DLD1 (cell line): ENCODE measurements at regions not wholly inside any gene's neighbourhood (a gene's known extent, or its start where the extent isn't known, plus 50 kb on each side); places are given as distances from the start of the nearest gene placed in this dataset.
"Not testable (repeated sequence)": the region's sequence is repeated elsewhere in the genome, so short reads cannot be mapped to it uniquely, and the experiment has no call there.

ENCODE experiments used
- in situ Hi-C: cut with HindIII; loops from 2 replicates; pipeline ENCODE4 v1.10.0; 2017; ENCODE audit warnings: low sequenced_read_pairs

DNA sequence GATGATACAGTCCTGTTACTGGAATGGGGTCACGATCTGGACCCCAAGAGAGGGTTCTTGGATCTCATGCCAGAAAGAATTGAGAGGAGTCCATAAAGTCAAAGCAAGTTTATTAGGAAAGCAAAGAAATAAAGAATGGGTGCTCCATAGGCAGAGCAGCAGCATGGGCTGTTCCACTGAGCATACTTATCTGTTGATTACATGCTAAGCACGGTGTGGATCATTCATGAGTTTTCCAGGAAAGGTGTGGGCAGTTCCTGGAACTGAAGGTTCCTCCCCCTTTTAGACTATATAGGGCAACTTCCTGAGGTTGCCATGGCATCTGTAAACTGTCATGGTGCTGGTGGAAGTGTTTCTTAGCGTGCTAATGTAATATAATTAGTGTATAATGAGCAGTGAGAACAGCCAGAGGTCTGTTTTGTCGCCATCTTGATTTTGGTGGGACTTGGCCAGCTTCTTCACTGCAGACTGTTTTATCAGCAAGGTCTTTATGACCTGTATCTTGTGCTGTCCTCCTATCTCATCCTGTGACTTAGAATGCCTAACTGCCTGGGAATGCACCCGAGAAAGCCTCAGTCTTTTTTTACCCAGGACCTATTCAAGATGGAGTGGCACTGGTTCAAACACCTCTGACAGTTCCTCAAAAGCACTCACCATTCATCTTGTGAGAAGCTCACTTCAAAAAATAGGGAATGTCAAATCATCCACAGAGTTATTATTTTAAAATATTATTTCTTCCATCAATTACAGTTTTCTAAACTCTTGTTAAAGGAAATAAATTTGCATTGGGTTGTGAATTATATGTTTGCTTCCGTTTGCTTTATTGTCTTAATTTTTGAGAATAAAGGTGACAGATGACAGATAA, 1358.8 kb upstream of the TMEM132C start:
- in situ Hi-C loops, result no loop called here

DNA sequence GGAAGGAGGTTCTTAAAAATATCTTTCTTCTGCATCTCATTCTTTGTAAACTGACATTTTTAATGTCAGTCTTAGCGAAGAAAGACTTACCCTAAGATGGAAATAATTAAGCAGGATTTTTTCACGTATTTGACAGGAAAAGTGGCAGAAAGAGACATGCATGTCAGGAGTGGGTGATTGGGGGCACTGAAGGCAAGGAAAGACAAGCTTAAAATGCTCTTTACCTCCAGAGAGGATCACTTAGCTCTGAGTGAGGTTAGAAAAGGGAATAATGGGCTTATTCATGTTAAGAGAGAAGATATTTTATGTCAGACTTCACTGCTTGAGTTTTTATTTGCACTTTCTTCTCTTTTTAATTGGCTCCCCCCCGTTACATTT, 1358.2 kb upstream of the TMEM132C start:
- in situ Hi-C loops, result no loop called here

DNA sequence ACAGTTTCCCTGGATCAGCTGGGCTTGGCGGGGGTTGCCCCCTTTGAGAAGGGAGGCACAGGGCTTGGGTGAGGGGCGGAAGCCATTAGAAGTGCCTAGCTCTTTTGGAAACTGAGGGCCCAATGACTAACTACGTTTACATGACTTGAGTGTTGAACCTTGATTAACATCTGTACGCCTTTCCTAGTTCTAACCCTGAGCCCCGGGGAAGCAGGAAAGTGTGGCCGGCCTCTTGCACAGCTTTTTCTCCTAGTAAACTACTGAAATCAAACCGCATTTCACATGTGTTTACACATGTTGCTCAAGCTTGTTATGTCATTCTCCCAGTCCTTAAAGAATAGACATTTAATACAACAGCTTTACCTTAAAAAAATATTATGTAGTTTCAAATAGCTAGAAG, 1356.4 kb upstream of the TMEM132C start:
- in situ Hi-C loops, result loop anchor here (10.0 kb wide), 1 partner anchor 194 kb away; no protein-coding TSS in a partner anchor

DNA sequence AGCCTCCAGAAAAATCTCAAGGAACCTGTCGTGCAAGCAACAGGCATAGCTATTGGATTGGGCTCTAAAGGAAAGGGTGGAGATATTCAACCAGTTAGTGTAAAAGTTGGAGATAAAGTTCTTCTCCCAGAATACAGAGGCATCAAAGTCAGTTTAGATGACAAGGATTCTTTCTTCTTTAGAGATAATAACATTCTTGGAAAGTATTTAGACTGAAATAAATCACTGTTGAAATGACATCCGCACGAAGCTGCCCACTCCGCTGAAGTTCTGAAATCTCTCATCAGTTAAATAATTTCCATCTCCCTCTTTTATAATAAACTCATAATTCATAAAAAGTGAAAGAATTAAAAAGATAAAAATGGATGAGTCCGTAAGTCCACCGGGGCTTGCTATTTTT, 1354.9 kb upstream of the TMEM132C start:
- in situ Hi-C loops, result loop anchor here (10.0 kb wide), 1 partner anchor 193 kb away; no protein-coding TSS in a partner anchor

DNA sequence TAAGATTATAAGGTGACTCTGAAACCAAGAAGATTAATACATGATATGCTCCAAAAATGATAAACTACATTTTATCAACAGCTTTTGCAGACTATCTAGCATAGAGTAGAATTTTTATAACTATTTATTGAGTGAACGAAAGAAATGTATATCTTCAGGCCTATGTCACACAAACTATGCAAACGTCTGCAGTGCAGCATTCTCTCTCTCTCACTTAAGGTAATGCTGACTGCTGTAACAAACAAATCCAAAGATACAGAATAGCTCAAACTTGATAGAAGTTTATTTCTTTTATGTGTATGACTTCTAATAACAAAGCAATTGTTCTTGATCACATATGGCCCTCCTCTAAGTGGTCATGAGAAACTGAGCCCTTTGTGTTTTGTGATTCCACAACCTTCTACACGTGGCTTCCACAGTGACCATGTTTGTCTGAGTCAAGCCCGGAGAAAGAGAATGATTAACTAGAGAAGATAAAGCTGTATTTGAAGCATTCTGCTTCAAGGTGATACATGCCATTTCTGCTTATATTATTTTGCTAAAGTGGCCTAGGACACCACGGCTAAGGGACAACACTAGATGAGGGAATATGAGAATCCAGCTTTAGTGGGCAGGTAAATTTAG, 1352.7 kb upstream of the TMEM132C start:
- in situ Hi-C loops, result loop anchor here (10.0 kb wide), 1 partner anchor 191 kb away; no protein-coding TSS in a partner anchor

DNA sequence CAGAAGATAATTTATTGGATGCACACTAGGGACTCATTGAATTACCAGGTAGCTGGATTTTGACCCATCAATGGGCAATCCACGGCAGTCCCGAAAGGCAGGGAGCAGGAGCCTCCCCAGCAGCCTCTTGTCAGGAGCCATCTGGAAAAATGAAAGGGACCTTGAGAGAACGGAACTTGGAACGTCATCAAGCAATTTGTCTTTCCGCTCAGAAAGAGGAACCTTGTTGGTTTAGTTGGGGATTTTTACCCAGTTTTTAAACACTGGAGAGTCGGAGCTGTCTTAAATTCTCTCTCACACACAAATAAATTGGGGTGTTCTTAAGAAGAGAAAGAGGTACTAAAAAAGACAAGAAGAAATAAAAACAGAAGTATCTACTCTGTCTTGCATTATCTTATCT, 1351.7 kb upstream of the TMEM132C start:
- in situ Hi-C loops, result loop anchor here (10.0 kb wide), 1 partner anchor 189 kb away; no protein-coding TSS in a partner anchor

DNA sequence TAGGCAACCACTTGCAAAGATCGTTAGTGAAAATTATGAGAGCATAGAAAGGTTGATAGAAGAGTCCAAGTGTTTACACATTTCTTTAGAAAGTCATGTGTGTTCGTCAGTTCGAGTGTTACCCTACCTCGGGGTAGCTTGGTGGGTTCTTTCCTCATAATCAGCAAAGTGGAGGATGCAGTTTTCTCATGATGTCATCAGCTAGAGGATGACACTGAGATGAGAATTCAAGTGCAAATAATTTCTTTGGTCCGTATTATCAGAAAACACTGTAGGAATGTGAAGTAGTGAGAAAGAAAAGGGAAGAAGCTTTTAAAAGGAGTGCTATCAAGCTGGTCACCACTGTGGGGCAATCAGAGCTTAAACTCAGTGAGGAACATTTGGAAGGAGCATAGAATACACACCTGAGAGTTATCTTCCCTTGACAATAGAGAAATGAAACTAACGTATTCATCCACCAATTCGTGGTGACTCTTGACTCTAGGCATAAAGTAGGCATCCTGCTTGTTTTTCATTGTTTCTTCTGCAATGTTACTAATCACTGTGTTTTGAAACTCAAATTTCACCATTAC, 1340.9 kb upstream of the TMEM132C start:
- in situ Hi-C loops, result no loop called here

DNA sequence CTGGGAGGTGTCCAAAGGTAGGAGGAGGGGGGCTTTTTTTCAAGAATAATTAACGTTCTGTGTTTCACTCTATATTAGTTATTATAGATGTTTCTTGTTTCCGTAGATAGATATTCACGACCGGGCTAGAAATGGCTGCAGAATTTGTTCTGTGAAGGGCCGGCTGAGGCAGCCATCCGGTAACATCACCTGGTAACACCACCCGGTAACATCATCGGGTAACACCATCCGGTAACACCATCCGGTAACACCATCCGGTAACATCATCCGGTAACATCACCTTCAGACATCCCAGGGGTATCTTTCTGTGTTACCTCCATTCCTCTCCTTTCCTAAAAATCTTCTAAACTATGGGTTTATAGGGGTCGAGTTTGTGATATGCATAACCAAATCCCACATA, 1336.7 kb upstream of the TMEM132C start:
- in situ Hi-C loops, result no loop called here

DNA sequence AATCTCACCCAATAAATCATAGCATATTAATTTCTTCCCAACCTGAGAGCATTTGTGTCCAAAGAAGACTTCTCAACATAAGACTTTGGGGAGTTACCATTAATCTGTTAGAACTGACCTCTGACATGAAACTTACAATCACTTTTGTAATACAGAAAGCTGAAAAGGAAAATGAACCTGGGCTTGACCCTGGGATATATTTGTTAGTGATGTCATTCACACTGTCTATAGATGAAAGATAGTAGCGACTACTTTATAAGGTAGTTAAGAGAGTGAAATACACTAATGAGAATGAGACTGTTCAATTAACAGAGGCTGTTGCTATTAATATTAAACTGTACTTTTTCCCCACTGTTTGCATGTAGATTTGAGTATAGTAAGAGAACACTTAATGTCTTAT, 1334.8 kb upstream of the TMEM132C start:
- in situ Hi-C loops, result no loop called here

DNA sequence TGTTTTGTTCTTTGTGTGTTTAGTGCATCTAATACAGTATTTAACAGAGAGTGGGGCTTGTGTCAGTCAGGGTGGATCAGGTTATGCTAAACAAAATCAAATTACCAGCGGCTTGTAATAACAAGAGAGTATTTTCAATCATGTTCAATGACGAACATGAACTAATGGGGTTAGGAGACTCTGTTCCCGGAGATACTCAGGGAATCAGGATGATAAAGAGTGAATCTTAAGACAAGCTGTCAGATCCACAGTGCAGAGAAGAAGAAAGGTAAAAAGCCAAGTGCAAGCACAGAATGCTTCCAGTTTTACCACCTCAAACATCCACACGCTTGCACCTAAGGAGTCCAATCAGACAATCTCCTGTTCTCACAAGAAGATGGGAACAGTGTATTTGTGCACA, 1331.5 kb upstream of the TMEM132C start:
- in situ Hi-C loops, result no loop called here

DNA sequence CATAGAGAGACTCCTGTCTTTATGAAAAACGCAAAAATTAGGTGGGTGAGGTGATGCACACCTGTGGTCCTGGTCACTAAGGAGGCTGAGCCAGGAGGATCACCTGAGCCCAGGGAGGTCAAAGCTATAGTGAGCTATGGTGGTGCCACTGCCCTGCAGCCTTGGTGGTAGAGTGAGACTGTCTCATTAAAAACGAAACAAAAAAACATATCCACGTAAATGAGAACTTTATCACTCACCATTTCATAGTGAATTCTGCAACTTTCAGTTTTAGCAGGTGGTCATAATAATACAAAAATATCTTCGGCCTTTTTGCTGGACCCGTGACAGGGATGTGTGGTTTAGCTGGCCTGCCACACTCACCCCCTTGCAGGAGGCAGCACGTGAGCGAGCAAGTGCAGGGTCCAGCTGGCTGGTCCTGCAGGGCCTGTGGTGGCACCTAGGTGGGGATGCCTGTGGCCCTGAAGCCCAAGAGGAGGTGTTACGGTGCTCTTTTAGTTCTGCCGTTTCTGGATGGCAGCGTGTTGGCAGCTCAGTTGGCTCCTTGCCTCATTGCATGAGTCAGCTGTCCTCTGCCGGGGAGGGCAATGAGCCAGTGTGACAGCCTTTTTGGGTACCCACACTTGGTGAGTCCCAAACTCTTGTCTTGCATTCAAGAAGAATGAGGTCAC, 1330.7 kb upstream of the TMEM132C start:
- in situ Hi-C loops, result no loop called here

DNA sequence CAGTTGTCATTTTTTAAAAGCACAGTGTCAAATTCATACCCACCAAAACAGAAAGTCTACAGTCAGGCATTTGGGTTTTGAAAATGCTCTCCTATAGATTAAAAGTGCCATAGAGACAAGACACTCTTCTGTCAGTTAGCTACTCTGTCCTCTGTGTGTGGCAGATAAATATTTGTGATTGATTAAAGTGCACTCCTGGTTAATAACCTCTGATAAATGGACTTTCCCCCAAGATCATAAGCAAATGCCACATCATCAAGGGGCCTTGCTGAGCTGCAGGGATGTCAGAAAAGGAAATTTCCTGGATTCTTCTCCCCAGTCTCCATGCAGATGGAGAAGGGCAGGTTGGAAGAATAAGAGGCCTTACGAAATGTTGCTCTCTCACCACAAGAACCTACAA, 1329.5 kb upstream of the TMEM132C start:
- in situ Hi-C loops, result no loop called here

DNA sequence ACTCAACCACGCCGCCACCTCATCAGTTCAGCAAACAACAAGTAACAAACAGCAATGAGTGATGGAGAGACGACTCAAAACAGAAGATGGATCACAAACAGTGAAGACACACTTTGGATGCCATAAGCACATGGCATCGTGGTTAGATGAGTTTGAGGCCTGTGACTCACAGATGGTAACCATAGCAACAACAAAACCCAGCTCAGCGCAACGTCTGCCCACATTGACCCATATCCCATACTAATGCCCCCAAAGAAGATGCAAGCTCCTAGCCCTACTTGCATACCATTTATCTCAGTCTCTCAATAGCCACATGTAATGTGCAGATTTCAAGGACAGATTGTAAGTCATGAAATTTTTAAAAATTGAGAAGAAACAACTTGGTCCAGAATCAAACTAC, 1322.3 kb upstream of the TMEM132C start:
- in situ Hi-C loops, result no loop called here

DNA sequence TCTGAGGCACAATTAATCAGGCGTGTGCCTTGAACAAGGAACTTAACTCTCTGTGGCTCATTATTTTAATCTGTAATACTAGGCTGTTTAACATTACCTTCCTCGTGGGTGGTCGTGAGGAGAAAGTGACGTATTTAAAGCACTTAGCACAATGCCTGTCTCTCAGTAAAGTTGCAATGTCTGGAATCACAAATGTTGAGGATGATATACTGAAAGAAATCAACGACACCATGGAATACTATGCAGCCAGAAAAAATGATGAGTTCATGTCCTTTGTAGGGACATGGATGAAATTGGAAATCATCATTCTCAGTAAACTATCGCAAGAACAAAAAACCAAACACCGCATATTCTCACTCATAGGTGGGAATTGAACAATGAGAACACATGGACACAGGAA, 1320.0 kb upstream of the TMEM132C start:
- in situ Hi-C loops, result not testable (repeated sequence)

DNA sequence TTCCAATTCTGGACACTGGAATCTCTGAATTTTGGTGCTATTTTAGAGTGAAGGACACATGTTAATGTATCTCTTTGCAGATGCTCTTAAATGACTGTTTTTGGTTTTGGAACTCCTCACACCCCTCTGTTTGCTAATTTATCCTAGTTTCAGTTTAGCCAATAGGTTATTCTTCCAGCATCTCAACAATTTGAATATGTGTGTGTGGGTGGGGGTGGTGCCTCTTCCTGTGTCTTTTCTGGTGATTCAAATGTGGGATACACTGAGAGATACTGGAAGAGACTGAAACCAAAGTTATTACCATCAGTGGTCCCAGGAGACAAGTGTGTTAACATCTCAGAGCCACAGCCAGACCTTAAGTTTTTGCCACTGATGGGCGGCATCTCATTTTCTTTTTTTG, 1317.4 kb upstream of the TMEM132C start:
- in situ Hi-C loops, result no loop called here

DNA sequence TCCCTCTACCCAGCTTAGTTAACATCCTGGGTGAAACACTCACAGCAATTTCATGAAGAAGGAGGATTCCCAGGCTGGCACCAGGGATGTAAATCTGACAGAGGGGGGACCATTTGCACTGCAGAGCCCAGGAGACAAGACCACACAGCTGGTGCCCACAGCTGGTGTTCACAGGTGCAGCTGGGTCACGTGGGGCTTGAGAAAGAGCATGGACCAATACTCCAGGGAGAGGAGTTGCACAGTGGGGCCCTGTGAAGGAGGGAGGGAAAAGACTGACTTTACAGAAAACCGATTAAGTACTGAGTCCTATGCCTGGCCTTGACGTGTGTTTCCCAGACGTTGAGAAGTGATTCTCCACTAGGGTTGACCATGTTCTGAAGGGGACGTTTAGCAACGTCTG, 1316.7 kb upstream of the TMEM132C start:
- in situ Hi-C loops, result no loop called here

DNA sequence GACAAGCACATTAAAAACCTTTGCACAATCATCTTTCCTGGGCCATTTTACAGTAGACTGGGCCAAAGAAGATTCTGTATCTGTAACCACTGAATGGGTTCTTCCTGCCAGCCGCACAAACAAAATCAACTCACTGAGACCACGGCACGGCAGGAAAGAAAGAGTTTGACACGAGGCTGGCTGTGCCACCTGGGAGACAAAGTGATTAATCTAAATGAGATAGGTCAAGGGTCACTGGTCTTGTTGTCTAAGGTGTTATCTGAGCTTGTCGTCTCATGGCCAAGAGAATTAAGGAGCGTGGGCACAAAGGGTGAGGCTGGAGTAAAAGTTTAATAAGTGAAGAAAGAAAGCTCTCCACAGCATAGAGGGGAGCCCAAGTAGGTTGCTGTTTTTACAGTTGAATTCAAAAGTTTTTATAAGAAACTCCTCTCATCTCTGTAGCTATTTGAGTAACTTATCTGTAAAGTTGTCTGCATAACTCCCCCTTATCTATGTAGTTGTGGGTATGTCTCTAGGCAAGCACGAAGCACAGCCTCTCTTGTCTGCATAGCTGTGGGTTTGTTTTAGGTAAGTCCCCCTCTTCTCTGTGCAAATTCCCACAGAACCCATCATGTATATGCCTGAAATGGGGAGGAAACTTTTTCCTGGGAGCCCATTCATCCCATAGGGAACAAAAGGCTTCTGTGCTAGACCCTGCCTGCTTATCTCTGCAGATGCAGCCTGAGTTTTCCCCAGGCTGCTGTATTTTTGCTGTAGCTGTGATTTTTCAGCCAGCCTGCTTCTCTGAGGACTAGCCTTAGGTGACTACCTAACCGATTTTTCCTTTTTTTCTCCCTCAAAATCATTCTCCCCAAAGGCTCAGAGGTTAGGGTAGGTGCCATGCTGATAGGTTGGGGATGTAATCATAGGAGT, 1314.6 kb upstream of the TMEM132C start:
- in situ Hi-C loops, result no loop called here

DNA sequence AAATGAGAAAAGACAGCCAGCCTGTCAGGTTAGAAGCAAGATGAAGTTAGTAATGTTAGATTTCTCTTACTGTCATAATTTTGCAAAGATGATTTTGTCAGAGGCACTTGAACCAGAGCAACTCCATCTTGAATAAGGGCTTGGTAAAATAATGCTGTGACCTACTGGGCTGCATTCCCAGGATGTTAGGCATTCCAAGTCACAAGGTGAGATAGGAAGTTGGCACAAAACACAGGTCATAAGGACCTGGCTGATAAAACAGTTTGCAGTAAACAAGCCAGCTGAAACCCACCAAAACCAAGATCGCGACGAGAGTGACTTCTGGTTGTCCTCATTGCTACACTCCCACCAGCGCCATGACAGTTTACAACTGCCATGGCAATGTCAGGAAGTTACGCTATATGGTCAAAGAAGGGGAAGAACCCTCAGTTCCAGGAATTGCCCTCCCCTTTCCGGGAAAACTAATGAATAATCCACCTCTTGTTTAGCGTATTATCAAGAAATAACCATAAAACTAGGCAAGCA, 1313.5 kb upstream of the TMEM132C start:
- in situ Hi-C loops, result no loop called here

DNA sequence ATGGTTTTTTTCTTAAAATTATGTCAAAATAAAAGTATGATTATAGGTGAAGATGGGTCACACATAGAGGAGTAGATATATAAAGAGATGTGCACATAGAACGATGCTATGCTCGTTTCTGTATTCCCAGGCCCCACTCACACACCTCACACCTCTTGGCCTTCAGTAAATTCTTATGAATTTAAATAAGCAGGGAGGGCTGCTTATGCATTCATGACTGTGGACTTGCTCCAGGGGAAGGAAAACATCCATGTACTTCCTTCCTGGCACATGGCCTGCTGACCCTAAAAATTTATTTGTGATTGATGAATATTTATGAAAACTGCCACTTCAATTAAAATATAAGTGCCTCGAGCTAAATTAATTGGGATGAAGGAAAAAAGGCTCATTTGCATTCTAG, 1306.7 kb upstream of the TMEM132C start:
- in situ Hi-C loops, result no loop called here

DNA sequence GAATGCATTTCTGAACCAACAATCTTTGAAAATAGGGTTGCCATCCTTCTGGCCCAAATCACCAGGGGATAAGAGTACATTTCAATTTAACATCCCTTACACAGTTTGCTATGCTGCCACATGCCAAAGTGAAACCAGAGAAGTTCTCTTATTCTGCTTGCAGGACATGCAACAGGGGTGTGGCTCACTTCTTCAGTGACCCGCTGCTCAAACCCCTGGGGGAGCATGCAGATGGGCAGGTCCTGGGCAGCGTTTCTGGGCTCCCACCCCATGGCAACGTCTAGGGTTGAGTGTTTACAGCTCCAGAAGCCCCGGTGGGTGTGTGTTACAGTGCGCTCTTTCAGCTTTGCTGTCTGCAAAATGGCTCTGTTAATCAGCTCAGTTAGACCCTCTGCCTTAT, 1306.3 kb upstream of the TMEM132C start:
- in situ Hi-C loops, result no loop called here
